ENCODE measurements at regions not wholly inside any gene's neighbourhood (a gene's known extent, or its start where the extent isn't known, plus 50 kb on each side); places are given as distances from the start of the nearest gene placed in this dataset.

GRCh38 chr12:127301876-127302275, 965.1 kb upstream of the TMEM132C start:
- no peak overlapping the region for H3K4me3 ChIP-seq (ENCODE audit: low read depth, low read length)
- TF ChIP-seq, protein P1, sequence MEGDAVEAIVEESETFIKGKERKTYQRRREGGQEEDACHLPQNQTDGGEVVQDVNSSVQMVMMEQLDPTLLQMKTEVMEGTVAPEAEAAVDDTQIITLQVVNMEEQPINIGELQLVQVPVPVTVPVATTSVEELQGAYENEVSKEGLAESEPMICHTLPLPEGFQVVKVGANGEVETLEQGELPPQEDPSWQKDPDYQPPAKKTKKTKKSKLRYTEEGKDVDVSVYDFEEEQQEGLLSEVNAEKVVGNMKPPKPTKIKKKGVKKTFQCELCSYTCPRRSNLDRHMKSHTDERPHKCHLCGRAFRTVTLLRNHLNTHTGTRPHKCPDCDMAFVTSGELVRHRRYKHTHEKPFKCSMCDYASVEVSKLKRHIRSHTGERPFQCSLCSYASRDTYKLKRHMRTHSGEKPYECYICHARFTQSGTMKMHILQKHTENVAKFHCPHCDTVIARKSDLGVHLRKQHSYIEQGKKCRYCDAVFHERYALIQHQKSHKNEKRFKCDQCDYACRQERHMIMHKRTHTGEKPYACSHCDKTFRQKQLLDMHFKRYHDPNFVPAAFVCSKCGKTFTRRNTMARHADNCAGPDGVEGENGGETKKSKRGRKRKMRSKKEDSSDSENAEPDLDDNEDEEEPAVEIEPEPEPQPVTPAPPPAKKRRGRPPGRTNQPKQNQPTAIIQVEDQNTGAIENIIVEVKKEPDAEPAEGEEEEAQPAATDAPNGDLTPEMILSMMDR (IDR thresholded peaks at IDR 0.05; ENCODE audit: borderline replicate concordance, insufficient read depth, low read depth, low read length), result no peak

- no peak overlapping the region for H3K4me3 ChIP-seq (ENCODE audit: low read depth, low read length)
- TF ChIP-seq, protein P1 (IDR thresholded peaks at IDR 0.05; ENCODE audit: borderline replicate concordance, insufficient read depth, low read depth, low read length), result no peak
These were observed 961.9 kb upstream of the TMEM132C start for GRCh38 chr12:127304751-127305725.

- TF ChIP-seq, protein P1 (IDR thresholded peaks at IDR 0.05; ENCODE audit: borderline replicate concordance, insufficient read depth, low read depth, low read length), result no peak
- no peak overlapping the region for H3K4me3 ChIP-seq (ENCODE audit: low read depth, low read length)
These were observed 960.3 kb upstream of the TMEM132C start for GRCh38 chr12:127306604-127307215.

GRCh38 chr12:127307528-127307927, 959.4 kb upstream of the TMEM132C start:
- TF ChIP-seq, protein P1 (IDR thresholded peaks at IDR 0.05; ENCODE audit: borderline replicate concordance, insufficient read depth, low read depth, low read length), result no peak
- no peak overlapping the region for H3K4me3 ChIP-seq (ENCODE audit: low read depth, low read length)

DNA sequence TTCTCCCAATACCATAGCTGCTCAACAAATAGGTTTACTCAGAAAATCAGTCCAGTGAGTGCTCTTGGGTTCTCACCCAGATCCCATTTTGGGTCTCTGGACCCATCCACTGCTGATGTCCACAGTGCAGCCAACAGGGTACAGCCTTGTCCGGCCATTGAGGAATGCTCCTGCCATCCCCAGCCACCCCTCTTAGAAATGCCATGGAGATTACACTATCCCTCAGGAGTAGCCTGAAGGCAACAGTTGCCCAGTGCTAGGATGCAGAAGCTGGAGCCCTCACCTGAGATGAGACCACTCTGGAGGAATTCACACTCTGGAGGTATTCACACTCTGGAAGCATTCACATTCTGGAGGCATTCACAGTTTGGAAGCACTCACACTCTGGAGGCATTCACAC, 958.8 kb upstream of the TMEM132C start:
- H3K4me3 ChIP-seq (ENCODE audit: low read depth, low read length), result no peak overlapping the region
- TF ChIP-seq, protein P1 (IDR thresholded peaks at IDR 0.05; ENCODE audit: borderline replicate concordance, insufficient read depth, low read depth, low read length), result no peak

DNA sequence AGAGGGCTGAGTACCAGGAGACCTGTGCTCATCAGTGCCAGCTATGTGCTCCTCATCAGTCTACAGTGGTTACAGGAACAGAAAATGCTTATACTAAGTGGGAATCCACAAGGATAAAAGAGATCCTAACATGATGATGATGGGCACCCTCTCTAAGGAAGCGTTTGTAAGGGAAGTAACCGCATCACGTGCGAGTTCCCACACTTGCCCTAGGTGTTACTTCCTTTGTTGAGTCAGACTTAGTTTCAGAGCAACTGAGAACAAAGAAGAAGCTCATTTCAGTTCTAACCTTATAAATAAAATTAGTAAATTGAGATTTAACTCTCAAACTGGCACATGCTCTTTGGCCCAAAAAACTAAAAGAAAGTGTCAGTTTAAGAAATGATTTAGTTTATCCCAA, 956.4 kb upstream of the TMEM132C start:
- no peak overlapping the region for H3K4me3 ChIP-seq (ENCODE audit: low read depth, low read length)

More for the DNA sequence above, 956.4 kb upstream of the TMEM132C start:
- TF ChIP-seq, protein P1 (IDR thresholded peaks at IDR 0.05; ENCODE audit: borderline replicate concordance, insufficient read depth, low read depth, low read length), result no peak

Measured in GM12875 (cell line).